ENCODE measurements at regions not wholly inside any gene's neighbourhood (a gene's known extent, or its start where the extent isn't known, plus 50 kb on each side); places are given as distances from the start of the nearest gene placed in this dataset.
A peak's percentile ranks its signal among the peaks of the same experiment; 100 is the strongest.
"Not testable (repeated sequence)": the region's sequence is repeated elsewhere in the genome, so short reads cannot be mapped to it uniquely, and the experiment has no call there.

DNA sequence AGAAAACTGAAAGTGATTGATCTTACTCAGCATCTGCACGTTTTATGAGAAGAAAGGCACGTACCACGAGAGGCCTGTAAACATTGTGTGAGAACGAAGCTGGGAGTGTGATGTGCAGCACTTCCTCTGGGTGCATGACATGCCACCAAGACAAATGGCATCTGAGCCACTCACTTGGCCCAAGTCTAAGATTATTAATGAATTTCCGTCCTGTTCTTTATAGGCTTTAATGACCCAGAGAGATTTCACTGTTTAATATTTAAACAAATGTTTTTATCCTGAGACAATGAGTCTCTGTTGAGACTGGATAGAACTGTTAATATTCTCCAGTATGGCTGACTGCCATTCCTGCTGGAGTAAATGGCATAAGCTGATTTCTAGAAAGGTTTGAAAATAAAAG lies 172.6 kb upstream of the PHACTR1 start:
- TF ChIP-seq, protein P1, sequence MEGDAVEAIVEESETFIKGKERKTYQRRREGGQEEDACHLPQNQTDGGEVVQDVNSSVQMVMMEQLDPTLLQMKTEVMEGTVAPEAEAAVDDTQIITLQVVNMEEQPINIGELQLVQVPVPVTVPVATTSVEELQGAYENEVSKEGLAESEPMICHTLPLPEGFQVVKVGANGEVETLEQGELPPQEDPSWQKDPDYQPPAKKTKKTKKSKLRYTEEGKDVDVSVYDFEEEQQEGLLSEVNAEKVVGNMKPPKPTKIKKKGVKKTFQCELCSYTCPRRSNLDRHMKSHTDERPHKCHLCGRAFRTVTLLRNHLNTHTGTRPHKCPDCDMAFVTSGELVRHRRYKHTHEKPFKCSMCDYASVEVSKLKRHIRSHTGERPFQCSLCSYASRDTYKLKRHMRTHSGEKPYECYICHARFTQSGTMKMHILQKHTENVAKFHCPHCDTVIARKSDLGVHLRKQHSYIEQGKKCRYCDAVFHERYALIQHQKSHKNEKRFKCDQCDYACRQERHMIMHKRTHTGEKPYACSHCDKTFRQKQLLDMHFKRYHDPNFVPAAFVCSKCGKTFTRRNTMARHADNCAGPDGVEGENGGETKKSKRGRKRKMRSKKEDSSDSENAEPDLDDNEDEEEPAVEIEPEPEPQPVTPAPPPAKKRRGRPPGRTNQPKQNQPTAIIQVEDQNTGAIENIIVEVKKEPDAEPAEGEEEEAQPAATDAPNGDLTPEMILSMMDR (IDR thresholded peaks at IDR 0.05; ENCODE audit: extremely low read depth, missing control alignments) = no peak
- peak; percentile 23 for DNase-seq (ENCODE audit: low spot score)

DNA sequence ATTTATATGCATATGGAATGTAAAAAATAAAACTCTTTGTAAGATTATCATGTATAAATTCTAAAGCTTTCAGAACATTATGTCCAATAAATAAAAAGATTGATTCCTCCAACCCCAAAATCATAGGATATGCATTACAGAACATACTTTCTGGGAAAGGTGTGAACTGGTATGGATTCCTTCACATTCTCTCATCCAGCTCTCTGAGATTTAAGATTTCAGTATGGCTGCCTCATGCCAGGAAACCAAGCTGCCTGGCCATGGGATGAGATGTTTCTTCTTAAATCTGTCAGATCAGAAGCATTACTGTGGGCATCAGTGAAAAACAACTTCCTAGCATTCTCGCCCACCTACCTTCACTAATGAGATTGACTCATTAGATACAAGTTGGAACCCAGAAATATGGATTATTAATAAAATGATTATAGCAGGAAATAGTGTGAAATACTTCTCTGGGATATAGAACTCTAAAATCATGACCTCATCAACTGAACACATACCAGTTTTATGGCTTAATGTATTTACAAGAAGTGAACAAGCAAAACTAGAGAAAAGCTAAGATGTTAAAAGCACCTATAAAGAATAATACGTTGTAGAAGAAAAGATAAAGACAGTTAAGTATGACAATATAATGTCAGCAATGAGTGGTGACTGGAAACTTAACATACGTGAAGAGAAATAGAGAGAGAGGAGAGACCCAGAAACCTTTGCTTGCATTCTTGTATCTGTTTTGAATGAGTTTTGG lies 171.6 kb upstream of the PHACTR1 start:
- no peak for DNase-seq (ENCODE audit: low spot score)
- TF ChIP-seq, protein P1 (IDR thresholded peaks at IDR 0.05; ENCODE audit: extremely low read depth, missing control alignments) = no peak

DNA sequence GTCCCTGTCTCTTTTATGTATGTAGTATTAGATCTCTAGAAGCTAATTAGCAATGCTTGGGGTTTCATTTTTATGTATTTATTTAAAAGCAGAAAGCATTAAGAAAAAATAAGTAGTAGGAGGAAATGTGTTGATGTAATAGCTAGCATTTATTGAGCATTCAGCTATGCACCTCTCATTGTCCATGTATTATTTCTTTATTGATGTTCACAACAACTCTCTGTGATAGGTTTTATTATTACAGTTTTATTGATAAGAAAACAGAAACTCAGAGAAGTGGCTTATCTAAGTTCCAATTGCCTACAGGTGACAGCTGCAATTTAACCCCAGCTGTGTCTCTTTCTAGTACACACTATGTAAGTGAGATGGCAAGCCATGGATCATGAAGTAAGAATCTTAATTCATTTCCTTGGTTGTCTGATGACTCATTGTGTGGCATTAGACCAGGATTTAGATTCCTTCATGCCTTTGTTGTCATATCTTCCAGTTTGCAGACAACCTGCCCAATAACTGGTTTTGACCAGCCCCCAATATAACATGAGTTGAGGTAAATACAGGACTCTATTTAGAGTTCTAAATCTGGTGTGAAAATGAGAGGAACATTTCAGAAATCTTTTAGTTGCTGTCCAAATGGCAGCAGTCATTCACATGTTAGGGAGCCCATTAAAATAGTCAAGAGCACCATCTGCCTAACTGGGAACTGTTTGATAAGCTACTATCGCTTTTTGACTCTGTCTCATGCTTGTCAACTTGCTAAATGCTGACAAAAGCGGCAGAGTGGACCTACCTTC lies 170.8 kb upstream of the PHACTR1 start:
- TF ChIP-seq, protein P1 (IDR thresholded peaks at IDR 0.05; ENCODE audit: extremely low read depth, missing control alignments) = no peak
- no peak for DNase-seq (ENCODE audit: low spot score)

DNA sequence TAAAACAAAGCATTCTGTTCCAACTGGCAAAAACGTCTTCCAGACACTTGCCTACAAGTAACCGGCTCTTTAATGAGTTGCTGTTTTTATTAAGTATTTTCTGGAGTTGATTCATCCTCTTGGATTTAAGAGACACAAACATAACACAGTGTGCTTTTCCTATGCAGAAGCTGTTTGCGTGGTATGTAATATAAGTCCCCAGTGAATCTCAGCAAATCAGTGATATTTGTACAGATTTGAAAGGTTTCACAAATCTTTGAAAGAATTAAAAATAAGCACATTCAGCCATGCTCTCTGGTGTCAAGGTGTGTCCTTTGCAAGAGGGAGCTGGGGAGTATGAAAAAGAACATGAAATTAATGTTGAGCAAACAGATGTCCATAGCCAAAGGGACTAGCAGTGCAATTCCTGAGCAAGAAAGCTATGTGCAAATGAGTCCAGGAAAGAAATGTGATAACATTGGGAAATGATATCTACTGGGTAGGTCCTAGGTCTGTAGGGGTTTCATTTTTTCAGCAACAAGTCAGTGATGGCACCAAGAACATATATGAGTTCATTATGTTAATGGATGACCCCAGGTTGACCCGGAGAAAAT lies 170.1 kb upstream of the PHACTR1 start:
- TF ChIP-seq, protein P1 (IDR thresholded peaks at IDR 0.05; ENCODE audit: extremely low read depth, missing control alignments) = no peak
- DNase-seq (ENCODE audit: low spot score) = no peak

DNA sequence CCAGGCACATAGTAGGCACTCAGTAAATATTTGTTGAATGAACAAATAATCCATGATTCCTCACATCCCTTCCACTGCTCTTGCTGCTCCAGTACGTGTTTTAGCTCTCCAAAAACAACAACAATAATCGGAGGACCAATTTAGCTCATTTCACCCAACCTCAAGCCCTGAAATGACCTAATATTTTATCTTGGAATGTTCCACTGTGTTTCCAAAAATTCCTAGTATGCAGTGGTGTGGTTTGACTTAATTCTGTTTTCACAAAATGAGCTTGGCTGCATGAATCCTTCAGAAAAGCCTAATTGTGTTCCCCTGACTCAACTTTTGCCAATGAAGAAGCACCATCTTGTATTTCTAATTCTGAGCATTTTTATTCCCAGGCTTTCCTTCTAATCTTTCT lies 168.0 kb upstream of the PHACTR1 start:
- DNase-seq (ENCODE audit: low spot score) = no peak
- TF ChIP-seq, protein P1 (IDR thresholded peaks at IDR 0.05; ENCODE audit: extremely low read depth, missing control alignments) = no peak

DNA sequence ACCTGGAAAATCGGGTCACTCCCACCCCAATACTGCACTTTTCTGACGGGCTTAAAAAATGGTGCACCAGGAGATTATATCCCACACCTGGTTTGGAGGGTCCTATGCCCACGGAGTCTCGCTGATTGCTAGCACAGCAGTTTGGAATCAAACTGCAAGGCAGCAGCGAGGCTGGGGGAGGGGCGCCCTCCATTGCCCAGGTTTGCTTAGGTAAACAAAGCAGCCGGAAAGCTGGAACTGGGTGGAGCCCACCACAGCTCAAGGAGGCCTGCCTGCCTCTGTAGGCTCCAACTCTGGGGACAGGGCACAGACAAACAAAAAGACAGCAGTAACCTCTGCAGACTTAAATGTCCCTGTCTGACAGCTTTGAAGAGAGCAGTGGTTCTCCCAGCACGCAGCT lies 167.1 kb upstream of the PHACTR1 start:
- not testable (repeated sequence) for DNase-seq (ENCODE audit: low spot score)

DNA sequence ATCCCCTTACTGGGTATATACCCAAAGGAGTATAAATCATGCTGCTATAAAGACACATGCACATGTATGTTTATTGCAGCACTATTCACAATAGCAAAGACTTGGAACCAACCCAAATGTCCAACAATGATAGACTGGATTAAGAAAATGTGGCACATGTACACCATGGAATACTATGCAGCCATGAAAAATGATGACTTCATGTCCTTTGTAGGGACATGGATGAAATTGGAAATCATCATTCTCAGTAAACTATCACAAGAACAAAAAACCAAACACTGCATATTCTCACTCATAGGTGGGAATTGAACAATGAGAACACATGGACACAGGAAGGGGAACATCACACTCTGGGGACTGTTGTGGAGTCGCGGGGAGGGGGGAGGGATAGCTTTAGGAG lies 161.7 kb upstream of the PHACTR1 start:
- not testable (repeated sequence) for DNase-seq (ENCODE audit: low spot score)

DNA sequence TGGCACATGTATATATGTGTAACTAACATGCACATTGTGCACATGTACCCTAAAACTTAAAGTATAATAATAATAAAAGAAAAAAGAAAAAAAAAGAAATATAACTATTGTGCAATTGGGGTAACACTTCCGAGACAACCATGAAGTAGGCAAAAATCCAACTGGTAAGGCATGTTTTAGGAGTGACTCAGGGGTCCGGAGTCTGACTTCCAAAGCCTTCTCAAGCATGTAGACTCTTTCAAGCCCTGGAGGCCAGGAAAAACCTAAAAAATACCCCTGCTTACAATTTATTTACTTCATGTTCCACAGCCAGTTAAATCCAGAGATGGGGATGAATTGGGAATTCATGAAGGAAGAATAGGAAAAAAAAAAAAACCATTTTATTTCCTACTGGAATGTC lies 161.3 kb upstream of the PHACTR1 start:
- TF ChIP-seq, protein P1 (IDR thresholded peaks at IDR 0.05; ENCODE audit: extremely low read depth, missing control alignments) = no peak
- DNase-seq (ENCODE audit: low spot score) = no peak

Measured in GM20000 (cell line).